ENCODE measurements at regions not wholly inside any gene's neighbourhood (a gene's known extent, or its start where the extent isn't known, plus 50 kb on each side); places are given as distances from the start of the nearest gene placed in this dataset.
"Not testable (repeated sequence)": the region's sequence is repeated elsewhere in the genome, so short reads cannot be mapped to it uniquely, and the experiment has no call there.

DNA sequence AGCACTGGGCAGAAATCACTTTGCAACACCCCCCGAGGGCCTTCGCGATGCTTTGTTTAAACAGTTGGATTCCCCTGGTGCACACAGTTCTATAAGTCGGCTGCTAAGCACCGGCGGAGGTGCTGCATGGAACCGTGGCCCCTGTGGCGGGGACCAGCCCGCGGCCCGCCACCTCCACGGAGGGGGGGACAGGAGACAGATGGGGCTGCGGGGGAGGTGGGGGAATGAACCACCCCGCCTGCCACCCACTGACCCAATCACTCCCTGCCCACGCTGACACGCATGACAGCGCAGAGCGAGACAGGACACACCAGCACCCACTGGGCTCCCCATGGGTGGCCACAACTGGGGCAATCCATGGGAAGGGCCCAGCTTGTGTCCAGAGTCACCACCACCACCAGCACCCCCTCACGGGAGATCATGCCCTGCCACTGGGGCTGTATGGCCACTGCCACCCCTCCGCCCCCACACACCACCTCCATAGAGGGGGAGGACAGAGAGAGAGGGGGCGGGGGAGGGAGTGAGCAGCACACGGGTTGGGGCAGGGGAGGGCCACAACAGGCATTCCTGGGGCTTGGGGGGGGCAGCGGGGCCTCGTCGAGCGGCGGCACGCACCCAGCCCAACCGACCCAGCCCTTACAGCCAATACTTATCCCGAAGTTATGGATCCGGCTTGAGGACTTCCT, 118.3 kb upstream of the ANKRD30BL start:
- H3K27ac ChIP-seq, result no peak overlapping the region
- H3K4me1 ChIP-seq (ENCODE audit: low read depth), result no peaks in the 10 kb centered on the region
- H3K4me3 ChIP-seq, result no peak overlapping the region
- H3K9me3 ChIP-seq (ENCODE audit: low read depth), result no peaks in the 10 kb centered on the region
- TF ChIP-seq, protein P1, sequence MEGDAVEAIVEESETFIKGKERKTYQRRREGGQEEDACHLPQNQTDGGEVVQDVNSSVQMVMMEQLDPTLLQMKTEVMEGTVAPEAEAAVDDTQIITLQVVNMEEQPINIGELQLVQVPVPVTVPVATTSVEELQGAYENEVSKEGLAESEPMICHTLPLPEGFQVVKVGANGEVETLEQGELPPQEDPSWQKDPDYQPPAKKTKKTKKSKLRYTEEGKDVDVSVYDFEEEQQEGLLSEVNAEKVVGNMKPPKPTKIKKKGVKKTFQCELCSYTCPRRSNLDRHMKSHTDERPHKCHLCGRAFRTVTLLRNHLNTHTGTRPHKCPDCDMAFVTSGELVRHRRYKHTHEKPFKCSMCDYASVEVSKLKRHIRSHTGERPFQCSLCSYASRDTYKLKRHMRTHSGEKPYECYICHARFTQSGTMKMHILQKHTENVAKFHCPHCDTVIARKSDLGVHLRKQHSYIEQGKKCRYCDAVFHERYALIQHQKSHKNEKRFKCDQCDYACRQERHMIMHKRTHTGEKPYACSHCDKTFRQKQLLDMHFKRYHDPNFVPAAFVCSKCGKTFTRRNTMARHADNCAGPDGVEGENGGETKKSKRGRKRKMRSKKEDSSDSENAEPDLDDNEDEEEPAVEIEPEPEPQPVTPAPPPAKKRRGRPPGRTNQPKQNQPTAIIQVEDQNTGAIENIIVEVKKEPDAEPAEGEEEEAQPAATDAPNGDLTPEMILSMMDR (IDR thresholded peaks at IDR 0.05; ENCODE audit: low read depth, low read length), result no peak
- no peaks in the 10 kb centered on the region for H3K36me3 ChIP-seq
- H3K27me3 ChIP-seq, result no peaks in the 10 kb centered on the region
- no peak for DNase-seq (ENCODE audit: low read depth in 1 of 2, low spot score in 1 of 2)

DNA sequence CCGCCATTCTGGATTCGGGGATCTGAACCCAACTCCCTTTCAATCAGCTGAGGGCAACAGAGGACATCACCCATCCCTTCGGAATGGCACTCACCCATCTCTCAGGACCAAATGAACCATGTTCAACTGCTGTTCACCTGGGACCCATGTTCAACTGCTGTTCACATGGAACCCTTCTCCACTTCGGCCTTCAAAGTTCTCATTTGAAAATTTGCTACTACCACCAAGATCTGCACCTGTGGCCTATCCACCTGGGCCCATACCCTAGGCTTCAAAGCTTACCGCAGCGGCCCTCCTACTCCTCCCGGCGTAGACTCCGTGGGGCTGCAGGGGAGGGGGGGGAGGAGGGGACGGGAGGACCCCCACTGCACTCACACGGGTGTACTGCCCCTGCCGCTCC, 119.2 kb upstream of the ANKRD30BL start:
- no peaks in the 10 kb centered on the region for H3K9me3 ChIP-seq (ENCODE audit: low read depth)
- TF ChIP-seq, protein P1 (IDR thresholded peaks at IDR 0.05; ENCODE audit: low read depth, low read length), result no peak
- no peak for DNase-seq (ENCODE audit: low read depth in 1 of 2, low spot score in 1 of 2)
- no peaks in the 10 kb centered on the region for H3K36me3 ChIP-seq
- no peak overlapping the region for H3K4me3 ChIP-seq
- H3K27ac ChIP-seq, result no peak overlapping the region
- no peaks in the 10 kb centered on the region for H3K27me3 ChIP-seq
- H3K4me1 ChIP-seq (ENCODE audit: low read depth), result no peaks in the 10 kb centered on the region

DNA sequence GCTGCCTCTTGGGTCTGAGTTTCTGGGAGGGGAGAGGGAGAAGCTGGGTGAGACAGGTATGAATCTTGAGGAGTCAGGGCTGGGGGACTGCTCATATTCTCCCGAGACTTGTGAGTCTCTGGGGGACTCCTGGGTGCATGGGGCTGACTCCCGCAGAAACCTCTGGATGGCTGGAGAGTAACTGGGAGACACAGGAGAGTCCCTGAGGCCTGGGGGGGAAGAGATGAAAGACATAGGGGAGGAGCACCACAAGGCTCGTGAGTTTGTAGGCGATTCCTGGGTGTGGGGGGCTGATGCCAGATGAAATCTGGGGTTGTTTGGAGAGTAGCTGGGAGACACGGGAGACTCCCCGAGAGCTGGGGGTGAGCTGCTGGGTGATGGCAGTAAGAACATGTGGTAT, 120.4 kb upstream of the ANKRD30BL start:
- H3K4me3 ChIP-seq; H3K4me1 ChIP-seq (ENCODE audit: low read depth); H3K27me3 ChIP-seq; H3K27ac ChIP-seq; H3K36me3 ChIP-seq; DNase-seq (ENCODE audit: low read depth in 1 of 2, low spot score in 1 of 2); H3K9me3 ChIP-seq (ENCODE audit: low read depth): not testable (repeated sequence)

DNA sequence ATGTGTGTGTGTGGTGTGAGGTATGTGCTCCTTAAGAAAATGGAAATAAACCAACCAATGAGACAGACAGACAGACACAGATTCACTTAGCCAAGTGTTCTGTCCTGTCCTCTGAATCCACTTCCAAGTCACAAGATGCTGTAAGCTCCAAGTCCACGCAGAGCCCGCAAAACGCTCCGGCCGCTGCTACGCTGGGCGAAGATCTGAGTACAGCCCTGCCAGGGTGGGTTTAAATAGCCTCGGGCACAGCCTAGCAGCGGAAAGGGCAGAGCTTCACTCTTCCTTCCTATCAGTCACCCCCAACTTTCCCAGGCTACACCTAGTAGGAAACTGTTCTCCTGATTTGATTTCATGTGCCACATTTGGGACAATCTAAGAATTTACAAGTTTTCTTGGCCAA, 121.2 kb upstream of the ANKRD30BL start:
- no peaks in the 10 kb centered on the region for H3K36me3 ChIP-seq
- H3K4me3 ChIP-seq, result no peak overlapping the region
- H3K27me3 ChIP-seq, result no peaks in the 10 kb centered on the region
- no peaks in the 10 kb centered on the region for H3K9me3 ChIP-seq (ENCODE audit: low read depth)
- TF ChIP-seq, protein P1 (IDR thresholded peaks at IDR 0.05; ENCODE audit: low read depth, low read length), result no peak
- DNase-seq (ENCODE audit: low read depth in 1 of 2, low spot score in 1 of 2), result no peak
- no peaks in the 10 kb centered on the region for H3K4me1 ChIP-seq (ENCODE audit: low read depth)
- no peak overlapping the region for H3K27ac ChIP-seq

DNA sequence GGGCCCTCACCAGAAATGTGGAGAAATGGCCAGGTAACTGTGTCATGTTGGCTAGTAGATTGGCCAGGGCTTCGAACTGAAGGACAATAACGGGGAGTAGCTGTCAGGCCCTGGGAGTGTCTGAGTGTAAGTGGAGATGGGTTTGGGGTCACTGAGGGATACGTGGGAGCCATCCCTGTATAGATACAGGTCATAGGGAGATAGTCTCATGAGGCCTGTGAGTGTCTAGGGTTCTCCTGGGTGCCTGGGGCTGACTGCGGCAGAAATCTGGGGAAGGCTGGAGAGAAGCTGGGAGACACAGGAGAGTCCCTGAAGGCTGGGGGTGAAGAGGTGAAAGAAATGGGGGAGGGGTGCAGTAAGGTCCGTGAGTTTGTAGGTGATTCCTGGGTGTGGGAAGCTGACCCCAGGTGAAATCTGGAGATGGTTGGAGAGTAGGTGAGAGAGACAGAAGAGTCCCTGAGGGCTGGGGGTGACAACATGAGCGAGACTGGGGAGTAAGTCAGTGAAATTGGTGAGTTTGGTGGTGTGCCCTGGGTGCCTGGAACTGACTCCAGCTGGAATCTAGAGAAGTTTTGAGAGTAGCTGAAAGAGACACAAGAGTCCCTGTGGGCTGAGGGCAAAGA, 124.6 kb upstream of the ANKRD30BL start:
- H3K36me3 ChIP-seq; H3K4me3 ChIP-seq; H3K4me1 ChIP-seq (ENCODE audit: low read depth); DNase-seq (ENCODE audit: low read depth in 1 of 2, low spot score in 1 of 2); H3K27ac ChIP-seq; H3K9me3 ChIP-seq (ENCODE audit: low read depth); H3K27me3 ChIP-seq: not testable (repeated sequence)

DNA sequence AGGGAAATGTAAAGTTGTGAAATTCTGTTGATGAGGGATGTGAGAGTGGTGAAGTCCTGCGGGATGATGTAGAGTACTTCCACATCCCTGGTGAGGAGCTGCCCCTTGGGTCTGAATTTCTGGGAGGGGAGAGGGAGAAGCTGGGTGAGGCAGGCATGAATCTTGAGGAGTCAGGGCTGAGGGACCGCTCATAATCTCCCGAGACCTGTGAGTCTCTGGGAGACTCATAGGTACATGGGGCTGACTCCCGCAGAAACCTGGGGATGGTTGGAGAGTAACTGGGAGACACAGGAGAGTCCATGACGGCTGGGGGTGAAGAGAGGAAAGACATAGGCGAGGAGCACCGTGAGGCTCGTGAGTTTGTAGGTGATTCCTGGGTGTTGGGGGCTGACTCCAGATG, 126.2 kb upstream of the ANKRD30BL start:
- H3K4me3 ChIP-seq; H3K27me3 ChIP-seq; H3K9me3 ChIP-seq (ENCODE audit: low read depth); DNase-seq (ENCODE audit: low read depth in 1 of 2, low spot score in 1 of 2); H3K36me3 ChIP-seq; H3K27ac ChIP-seq; H3K4me1 ChIP-seq (ENCODE audit: low read depth): not testable (repeated sequence)

DNA sequence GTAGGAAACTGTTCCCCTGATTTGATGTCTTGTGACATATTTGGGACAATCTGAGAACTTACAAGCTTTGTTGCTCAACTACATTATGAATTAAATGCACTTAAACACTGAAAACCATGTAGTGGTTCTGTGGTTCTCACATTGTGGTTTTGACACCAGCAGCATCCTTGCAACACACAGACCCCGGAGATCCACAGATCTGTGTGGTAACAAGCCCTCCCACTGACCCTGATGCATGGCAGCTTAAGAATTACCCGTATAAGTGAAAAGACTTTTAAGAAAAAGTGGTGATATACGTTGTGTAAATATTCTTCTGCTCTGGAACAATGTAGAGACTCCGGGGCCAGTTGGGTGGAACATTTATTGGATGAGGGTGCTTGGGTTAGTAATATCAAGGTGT, 127.4 kb upstream of the ANKRD30BL start:
- not testable (repeated sequence) for H3K9me3 ChIP-seq (ENCODE audit: low read depth); H3K4me1 ChIP-seq (ENCODE audit: low read depth); H3K36me3 ChIP-seq; H3K27me3 ChIP-seq; DNase-seq (ENCODE audit: low read depth in 1 of 2, low spot score in 1 of 2); H3K4me3 ChIP-seq; H3K27ac ChIP-seq

DNA sequence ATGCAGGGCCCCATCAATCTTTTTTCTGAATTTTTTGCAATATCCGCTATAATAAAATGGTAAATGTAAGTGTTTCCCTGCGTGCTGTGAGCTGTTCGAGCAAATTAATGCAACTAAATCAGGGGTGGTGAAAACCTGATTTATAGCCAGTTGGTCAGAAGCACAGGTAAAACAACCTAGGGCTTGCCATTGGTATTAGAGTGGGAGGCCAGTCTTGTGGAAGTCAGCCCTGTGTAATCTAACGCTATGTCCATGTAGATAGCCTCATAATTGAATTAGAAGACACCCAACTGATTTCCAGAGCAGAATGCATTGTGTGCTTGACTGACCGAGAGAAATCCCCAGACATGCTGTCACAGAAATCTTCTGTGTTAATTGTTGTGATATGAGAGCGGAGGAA, 126.8 kb upstream of the GPR39 start:
- DNase-seq (ENCODE audit: low read depth in 1 of 2, low spot score in 1 of 2); H3K4me1 ChIP-seq (ENCODE audit: low read depth); H3K27me3 ChIP-seq; H3K36me3 ChIP-seq; H3K9me3 ChIP-seq (ENCODE audit: low read depth); H3K27ac ChIP-seq; H3K4me3 ChIP-seq: not testable (repeated sequence)

DNA sequence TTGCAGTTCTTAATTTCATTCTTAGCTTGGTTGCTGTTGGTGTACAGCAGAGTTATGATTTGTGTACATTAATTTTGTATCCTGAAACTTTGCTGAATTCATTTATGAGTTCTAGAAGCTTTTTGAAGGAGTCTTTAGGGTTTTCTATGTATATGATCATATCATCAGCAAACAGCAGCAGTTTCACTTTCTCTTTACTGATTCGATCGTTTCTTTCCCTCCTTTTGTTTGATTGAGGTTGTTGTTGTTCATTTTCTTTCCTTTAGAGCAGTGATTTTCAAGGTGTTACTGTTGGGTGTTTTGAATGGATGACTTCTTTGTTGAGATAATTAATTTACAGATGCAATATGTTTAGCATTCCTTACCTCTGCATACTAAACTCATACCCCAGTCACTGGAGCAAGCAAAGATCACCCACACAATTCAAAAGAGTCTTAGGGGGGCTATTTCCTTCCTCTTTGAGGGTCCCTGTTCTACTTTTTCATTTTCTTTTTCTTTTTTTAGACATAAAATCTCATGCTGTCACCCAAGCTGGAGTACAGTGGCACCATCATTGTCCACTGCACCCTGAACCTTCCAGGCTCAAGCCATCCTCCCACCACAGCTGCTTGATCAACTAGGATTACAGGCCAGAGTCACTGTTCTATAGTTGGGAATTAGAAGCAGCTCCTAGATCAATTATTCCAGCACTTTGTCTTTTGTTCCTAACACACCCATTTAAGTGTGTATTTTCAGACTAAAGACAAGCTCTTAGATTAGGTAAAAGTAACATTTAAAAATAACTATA, 115.8 kb upstream of the GPR39 start:
- H3K27ac ChIP-seq; H3K27me3 ChIP-seq; DNase-seq (ENCODE audit: low read depth in 1 of 2, low spot score in 1 of 2); H3K4me1 ChIP-seq (ENCODE audit: low read depth); H3K4me3 ChIP-seq; H3K9me3 ChIP-seq (ENCODE audit: low read depth); H3K36me3 ChIP-seq: not testable (repeated sequence)

Data from cardiac muscle cell (in vitro differentiated cells and primary cell).